GM21367 (cell line): ENCODE measurements at regions not wholly inside any gene's neighbourhood (a gene's known extent, or its start where the extent isn't known, plus 50 kb on each side); places are given as distances from the start of the nearest gene placed in this dataset.
A peak's percentile ranks its signal among the peaks of the same experiment; 100 is the strongest.

Experiments used
- ATAC-seq: cut with Tn5 transposase; IDR thresholded peaks from one replicate; pipeline ENCODE4 v1.9.1; 2021; ENCODE audit not compliant: unreplicated experiment

DNA sequence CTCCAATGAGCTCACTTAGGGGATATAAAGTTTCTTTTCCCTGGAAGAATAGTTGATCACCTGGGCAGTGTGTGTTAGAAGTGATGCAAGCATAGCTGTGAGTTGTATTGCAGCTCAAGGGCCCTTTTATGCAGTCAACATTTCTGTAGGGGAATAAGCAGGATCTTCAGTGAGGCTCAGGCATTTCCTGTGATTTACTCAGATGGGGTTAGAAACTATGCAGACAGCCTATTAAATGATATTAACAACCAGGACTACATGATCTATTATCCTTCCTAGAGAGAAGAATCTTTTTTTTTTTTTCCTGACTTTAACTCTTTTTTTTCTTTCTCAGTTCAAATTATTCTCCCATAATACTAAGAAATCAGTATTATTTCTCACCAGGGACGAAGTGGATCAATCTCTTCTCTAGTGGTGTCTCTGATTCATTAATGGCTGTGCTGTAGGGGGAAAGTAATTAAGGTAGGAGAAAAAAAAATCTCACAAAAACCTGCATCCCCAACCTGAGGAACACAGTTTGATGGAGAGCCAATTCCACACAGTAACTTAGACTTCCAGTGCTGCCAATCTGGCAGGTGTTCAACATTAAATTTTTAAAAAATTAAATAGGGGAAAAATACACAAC, 126.4 kb upstream of the SLC10A2 start:
- ATAC-seq: no peak

DNA sequence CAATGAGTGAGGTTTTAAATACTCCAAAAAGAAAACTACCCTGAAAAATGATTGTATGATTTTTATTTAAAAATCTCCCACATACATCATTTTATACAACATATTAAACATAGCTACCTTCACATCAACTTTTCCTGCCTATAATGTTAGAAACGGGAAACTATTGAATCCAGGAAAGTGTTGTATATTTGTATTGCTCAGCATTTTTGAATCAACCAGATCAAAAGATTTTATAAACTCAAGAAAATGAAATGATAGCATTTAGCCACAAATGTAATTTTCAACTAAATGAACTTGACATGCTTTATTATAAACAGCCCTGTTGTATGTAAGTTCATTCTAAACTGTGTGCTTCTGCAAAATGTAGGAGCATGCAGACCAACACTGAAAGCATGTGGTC, 124.6 kb upstream of the SLC10A2 start:
- no peak for ATAC-seq

DNA sequence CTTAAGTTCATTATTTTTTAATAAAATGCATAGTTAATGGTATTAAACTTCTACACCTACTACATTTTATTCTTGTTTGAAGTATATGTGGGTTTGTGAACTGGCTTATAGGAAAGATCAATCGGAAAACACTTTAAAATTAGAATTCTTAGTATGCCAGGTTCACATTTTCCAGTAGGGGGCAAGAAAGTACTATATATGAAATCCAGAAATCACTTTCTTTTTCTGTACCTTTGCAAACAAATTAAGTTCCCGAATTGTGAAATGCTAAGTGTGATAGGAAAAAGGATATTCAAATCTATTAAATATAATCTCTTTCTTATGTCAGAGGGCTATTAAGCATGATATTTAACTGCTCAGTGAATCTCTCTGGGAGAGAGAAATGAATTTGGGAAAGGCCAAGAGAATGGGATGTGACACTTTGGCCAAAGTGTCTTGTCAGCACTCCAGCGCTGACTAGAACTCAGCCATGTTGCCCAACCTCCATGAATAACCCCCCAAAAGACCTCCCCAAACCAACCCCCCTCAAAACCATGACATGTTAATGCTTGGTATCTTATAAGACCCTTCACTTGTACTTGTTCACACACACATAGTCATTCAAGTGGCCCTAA, 122.6 kb upstream of the SLC10A2 start:
- ATAC-seq: peak; percentile 46

DNA sequence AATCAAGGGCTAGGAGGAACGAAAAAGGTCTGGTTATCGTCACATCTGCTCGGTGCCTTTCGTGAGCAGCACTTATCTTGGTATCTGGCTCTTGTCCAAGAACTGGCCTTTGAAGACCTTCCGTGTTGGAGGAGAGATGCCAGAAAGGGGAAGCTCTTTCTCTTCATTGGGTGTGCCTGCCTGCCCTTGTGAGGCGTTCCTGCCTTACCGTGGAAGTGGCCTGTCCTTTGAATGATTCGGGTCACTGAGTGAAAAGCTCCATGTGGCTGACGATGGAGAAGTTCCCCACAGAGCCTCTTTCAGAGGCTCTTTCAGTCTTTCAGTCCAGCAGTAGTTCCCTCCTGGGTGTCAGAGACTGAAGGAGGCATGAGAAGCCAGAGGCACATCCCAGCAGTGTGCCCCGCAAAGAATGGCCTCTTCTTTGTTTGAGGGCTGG, 121.5 kb upstream of the SLC10A2 start:
- no peak for ATAC-seq

DNA sequence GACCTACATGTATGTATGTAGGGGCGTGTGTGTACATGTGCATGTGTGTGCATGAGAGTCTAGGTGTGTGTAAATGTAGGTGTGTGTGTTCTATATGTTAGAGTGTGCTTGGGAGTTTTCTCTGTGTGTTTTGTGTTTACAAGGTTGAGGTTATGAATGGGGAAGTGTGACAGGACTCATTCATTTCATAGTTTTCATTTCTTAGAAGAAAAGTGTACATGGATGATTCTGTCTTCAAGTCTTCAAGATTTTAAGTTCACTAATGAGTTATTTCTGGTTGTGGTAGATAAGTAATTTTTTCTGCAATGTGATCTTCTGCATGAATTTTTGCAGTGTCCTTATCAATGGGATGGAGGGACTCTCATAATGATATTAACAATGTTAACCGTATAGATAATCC, 118.2 kb upstream of the SLC10A2 start:
- ATAC-seq: peak; percentile 48

DNA sequence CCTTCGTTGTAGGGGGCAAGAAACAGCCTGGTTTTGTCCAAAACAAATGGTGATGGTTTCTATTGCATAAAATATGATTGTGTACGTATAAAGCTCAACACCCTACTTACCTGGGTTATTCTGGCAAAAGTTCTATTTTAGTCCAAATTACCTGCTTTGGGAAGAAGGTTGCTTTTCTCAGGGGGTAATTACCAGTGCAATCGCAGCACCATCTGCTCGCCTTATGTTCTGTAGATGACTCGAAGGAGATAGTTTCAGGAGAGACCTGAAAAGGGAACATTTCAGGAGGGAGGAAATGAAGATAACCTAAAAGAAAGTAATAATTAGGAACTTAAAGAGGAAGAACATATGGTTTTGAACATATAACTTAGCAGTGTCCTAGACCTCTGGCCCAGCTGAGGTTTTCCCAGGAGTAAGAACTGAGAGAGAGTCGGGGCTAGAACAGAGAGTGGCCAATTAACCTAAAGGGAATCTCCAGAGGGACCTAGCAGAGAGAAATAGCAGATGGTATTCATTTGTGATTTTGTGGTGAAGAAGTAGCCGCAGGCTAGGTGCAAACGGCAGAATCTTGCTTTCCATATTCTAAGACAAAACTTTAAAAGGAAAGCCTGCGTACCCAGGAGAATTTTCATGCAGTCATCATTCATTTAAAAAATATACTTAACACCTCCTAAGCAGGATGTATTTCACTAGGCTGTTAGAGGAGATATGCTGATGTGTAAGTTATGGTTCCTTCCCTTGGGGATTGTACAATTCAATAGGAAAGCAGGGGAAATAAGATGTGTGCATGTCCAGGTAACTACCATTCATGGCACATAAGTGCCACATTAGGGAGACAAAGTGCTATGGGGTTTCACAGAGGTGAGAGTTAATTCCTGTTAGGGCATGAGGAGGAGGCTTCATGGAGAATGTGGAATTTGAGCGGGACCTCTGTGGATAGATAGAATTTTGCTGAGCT, 113.0 kb upstream of the SLC10A2 start:
- ATAC-seq: no peak

DNA sequence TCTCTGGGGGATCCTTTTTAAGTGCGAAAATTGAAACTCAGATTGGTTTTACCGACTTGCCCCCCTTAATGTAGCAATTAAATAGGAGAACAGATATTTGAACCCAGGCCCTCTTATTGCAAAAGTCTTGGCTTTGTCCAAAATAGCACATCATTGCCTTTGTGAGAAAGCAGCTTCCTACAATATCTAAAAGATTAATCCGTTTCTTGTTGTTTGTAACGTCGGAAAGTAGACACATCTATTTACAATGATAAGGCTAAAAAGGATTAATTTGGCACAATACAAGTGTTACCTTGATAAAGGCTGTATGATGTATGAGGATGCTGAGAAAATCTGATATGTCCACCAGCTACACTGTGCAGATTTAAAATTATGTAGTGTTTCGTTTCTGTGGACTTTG, 108.7 kb upstream of the SLC10A2 start:
- ATAC-seq: no peak

DNA sequence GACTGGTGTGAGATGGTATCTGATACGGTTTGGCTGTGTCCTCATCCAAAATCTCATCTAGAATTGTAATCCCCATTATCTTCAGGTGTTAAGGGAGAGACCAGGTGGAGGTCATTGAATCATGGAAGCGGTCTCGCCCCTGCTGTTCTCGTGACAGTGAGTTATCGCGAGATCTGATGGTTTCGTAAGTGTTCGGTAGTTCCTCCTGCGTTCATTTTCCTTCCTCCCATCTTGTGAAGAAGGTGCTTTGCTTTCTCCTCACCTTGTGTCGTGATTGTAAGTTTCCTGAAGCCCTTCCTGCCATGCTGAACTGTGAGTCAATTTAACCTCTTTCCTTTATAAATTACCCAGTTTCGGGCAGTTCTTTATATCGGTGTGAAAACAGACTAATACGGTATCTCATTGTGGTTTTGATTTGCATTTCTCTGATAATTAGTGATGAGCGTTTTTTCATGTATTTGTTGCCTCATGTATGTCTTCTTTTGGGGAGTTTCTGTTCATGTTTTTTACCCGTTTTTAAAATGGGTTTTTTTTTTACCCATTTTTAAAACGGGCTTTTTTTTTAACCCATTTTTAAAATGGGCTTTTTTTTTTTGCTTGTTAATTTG, 102.8 kb upstream of the SLC10A2 start:
- ATAC-seq: no peak

DNA sequence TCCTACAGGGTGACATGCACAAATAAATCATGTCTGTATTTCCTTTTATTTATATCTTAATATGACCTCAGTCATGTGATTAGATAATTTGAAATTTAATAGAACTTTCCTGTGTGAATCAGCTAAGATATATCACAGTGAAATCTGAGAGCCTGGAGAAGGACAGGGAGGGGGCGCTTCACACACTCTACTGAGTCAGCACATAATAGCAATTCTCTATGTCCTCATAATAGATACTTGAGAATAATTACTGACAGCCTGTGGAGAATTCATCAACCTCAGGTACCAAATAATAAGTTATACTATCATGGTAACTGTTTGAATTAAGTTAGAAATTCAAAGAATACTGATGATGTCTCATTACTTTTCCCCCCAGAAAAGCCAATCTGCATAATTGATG, 98.0 kb upstream of the SLC10A2 start:
- ATAC-seq: no peak

DNA sequence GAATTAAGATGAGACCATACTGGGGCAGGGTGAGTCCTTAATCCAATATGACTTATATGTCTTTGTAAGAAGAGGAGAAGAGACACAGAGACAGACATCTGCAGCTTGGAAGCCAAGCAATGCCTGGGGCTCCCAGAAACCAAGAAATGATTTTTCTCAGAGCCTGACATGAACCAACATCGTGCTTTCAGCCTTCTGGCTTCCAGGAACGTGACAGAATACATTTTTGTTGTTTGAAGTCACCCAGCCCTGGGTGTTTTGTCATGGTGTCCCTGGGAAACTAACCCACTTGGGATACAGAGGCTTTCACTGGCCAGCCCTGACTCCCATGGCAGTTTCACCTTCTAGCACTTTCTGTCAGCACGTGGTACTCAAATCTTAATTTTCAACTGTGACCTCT, 95.3 kb upstream of the SLC10A2 start:
- ATAC-seq: no peak

DNA sequence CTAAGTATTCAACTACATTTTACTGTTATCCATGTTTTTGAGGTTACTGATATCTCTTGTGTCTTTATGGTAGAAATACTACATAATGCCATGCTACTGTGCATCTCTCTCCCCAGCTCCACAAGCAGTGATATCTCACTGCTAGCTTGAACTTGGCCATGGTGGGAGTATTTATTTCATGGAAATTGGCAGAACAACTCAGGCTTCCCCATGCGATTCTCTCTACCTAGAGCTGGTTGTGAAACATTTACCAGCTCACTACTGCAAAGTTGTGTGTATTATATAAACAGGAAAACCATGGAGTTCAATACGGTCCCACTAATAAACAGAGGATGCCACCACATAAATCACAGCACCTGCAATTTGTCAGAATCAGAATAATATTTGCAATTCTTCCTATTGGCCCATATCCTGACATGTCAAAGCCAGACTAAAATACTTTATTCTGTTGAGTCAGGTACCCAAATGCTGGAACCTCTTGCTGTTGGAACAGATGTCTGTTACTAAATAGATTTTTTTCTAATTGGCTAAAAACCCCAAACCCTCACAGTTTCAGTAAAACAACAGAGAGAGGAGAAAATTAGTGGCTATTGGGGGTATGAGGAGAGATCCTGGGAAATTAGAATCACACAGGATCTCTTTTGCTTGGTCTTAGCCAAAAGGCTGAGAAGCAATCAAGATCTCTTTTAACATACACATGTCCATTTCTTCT, 91.4 kb upstream of the SLC10A2 start:
- no peak for ATAC-seq

DNA sequence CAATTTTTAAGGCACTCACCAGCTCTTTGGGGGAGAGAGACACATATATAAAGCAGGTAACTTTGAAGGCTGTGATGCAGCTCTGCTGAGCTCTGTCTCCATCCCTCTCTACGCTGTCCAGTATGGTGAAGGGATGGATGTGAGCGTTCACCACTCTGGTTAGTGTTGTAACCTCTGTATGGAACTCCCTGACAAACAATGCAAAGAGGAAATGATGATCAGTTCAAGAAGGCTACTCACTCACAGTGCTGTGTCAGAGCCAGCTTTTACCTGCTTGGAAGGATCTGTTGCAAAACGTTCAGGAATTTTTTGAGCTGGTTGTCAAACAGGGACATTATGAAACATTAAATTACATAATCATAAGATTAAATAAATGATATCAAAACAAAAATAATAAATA, 90.8 kb upstream of the SLC10A2 start:
- no peak for ATAC-seq

DNA sequence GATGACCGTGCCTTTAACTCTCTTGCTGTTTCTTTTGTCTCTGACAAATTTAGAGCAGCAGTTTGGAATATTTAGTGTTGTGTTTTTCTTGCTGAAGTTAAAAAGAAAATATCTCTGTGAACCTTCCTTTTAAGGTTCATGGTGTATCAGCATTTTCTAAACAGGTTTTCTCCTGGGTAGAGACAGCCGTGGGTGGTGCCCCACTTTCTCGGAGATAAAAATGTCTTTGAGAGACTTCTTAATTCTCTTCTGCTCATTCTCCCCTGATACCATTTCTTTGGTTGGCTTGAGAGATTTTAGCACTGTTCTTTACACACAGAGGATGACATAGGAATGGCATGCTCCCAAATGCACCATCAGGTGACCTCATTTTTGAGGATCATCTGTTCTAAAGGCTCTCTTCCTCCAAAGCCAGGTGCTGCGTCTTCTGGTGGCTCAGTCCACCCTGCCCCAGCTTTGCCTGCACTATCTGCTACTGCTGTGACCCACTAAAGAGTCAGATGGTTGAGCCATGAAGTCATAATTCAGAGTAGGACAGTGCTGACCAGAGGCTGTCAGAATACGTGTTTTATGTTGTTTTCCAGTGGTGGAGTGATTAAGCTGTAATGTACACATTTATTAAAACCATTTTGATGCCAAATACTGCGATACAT, 90.3 kb upstream of the SLC10A2 start:
- no peak for ATAC-seq

DNA sequence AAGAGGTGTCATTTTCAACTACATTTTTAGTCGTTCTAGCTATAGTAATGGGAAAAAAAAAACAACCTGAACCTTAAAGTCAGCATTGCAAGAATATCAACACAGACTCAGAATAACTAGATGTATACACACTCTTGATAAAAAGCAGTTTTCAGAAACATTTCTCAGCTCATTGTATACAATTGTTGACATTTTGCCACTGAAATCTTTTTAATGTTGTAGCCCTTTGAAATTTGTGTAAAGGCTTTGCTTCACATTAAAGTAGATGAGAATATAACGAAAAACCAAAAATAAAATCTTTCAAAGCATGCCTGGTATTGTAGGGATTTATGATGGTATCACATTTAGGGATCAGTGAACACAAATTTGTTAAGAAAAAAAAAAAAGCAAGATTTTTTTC, 87.2 kb upstream of the SLC10A2 start:
- no peak for ATAC-seq

DNA sequence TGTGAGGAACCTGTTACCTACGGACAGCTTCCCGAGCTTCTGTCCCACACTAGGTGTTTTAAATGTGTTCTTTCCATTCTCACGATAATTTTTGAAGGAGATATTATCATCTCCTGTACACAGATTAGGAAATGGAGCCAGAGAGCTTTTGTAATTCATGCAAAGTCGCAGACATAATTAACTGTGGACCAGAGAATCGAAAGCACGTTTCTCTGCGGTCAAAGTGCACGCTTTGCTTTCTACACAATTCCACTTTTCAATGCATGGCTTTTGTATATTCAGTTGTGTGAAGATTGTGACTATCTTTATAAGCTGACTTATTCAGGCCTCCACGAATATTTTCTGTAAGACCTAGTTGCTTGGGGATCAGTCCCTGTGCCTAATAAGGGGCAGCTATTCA, 81.7 kb upstream of the SLC10A2 start:
- no peak for ATAC-seq

DNA sequence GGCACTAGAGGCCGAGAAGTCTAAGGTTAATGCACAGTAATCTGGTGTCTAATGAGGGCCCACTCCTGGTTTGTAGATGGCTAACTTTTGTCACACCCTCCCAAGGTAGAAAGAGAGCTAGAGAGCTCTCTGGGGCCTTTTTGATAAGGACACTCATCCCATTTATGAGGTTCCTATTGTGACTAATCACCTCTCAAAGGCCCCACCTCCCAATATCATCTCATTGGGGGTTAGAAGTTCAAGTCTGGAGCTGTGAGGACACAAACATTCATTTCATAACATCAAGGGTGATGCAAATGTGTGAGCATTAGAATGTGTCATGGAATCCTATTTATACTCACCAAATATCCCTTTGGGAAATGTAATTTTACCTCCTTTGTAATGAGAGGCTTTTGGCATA, 79.2 kb upstream of the SLC10A2 start:
- ATAC-seq: no peak

DNA sequence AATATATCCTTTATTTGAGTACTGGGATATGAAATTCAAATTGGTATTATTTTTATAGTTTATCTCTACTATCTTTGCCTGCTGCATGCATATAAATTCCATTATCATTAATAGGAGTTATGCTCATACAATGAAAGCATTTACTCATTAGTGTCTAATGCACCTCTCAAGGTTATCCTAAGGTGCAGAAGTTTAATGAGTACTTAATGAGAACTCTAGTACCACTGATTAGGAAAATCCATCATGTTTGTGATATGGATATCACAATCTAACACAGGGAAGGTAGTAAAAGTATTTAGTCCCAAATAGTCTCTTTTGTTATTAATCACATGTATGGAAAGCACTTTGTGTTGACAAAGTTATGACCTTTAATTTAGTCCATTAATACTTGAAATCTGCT, 77.2 kb upstream of the SLC10A2 start:
- ATAC-seq: no peak

DNA sequence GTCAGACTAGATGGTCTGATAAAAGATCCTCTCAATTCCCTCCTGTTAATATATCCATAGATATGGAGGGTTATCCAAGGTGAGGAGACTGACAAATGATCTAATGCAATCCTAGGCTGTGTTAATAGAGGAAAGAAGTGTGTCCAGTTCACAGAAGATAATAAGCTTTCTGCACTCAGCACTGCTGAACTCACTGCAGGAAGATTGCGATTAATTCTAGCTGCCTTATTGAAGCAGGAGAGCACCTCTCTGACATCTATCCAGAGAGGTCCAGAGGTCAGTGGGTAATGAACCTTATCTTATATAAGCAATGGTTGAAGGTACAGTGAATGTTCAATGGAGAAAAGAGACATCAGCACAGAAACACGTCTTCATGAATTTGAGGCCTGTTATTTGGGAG, 75.9 kb upstream of the SLC10A2 start:
- no peak for ATAC-seq

DNA sequence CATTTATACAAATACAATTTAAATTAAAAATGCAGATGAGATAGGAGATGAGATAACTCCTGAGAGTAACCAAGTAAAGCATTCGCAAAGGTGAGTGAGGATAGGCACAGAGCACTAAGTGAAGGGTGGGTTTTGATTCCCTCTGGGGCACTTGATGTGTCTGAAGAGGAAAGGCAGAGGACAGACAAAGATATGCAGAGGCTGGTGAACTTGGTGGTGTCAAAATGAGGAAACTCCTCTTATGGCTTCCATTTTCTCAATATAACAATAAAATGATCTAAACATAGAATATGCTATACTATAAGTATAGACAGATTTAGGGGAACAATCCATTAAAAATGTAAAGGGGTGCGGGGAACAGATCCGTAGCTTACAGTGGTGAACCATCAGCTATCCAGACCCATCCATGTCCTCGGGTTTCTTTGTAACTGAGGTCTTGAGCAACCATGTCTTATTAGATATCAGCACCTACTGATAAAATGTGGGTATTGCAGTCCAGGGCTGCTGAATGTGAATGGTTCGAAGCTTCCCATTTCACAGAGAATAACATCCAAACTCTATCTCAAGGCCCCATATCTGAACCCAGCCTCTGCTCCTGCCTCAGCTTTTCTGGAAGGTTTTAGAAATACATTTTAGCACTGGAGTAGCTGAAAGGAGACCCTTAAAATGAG, 73.9 kb upstream of the SLC10A2 start:
- peak; percentile 98 for ATAC-seq

DNA sequence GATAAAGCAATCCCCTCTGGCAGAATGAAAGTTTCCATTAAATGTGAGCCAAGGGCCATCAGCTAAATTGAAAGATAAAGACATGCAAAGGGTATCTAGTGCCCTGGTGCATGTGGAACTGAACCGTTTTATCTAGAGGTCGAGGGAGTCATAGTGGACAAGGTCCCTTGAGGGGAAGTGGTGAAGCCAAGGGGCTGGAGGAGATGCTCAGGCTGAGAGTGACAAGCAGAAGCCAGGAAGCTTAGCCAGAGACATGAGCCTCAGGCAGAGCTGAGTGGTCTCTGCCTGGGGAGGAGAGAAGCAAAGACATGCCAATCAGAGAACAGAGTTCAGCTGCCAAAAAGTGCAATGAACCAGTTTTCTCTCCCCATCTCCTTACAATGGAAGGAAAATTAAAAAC, 68.1 kb upstream of the SLC10A2 start:
- peak; percentile 43 for ATAC-seq
